ENCODE measurements at regions not wholly inside any gene's neighbourhood (a gene's known extent, or its start where the extent isn't known, plus 50 kb on each side); places are given as distances from the start of the nearest gene placed in this dataset.

- TF ChIP-seq EZH2phosphoT487 (IDR thresholded peaks at IDR 0.05; ENCODE audit: borderline replicate concordance, low read length) (no peak), CTCF (conservative IDR thresholded peaks at IDR 0.05; ENCODE audit: low read depth, low read length) (no peak), EZH2 (IDR thresholded peaks at IDR 0.05; ENCODE audit: low read length, unreplicated experiment) (no peak)
- Histone ChIP-seq H3K9me2 (replicated peaks; ENCODE audit: low read length) (no peaks in the 10 kb centered on the region), H3K27me3 (ENCODE audit: low read length) (no peaks in the 10 kb centered on the region), H3K9me3 (ENCODE audit: low read length) (no peaks in the 10 kb centered on the region), H3K4me3 (ENCODE audit: low read length) (no peak overlapping the region), H3K36me3 (ENCODE audit: low read depth, low read length) (no peaks in the 10 kb centered on the region), H3K9ac (ENCODE audit: low read length) (no peak overlapping the region), H3K4me1 (ENCODE audit: insufficient read depth, low read length) (no peaks in the 10 kb centered on the region), H4K20me1 (ENCODE audit: low read length) (no peaks in the 10 kb centered on the region), H3K79me2 (ENCODE audit: low read length) (no peaks in the 10 kb centered on the region), H3K4me2 (ENCODE audit: low read length) (no peak overlapping the region), H3F3A (ENCODE audit: low read length, unreplicated experiment) (no peaks in the 10 kb centered on the region), H2AFZ (ENCODE audit: low read length) (no peak overlapping the region), H3K27ac (ENCODE audit: low read length) (no peak overlapping the region)
- ChIA-PET POLR2A (ENCODE audit: unreplicated experiment) (no interaction called here), CTCF (no interaction called here)
- DNase-seq (peak; percentile 26), ATAC-seq (no peak)
- intact Hi-C loops (cut with micrococcal nuclease), result no loop called here
- no TSS peak for BruUV-seq (replicated peaks)
These were observed 1846.1 kb downstream of the TP53TG3F start for GRCh38 chr16:35305476-35305875.

- CTCF ChIA-PET, result no interaction called here
- TF ChIP-seq EZH2phosphoT487 (IDR thresholded peaks at IDR 0.05; ENCODE audit: borderline replicate concordance, low read length), result no peak
- no peak for TF ChIP-seq CTCF (conservative IDR thresholded peaks at IDR 0.05; ENCODE audit: low read depth, low read length)
- TF ChIP-seq EZH2 (IDR thresholded peaks at IDR 0.05; ENCODE audit: low read length, unreplicated experiment), result no peak
- no TSS peak for BruUV-seq (replicated peaks)
- H2AFZ ChIP-seq (ENCODE audit: low read length), result no peak overlapping the region
- no peaks in the 10 kb centered on the region for H4K20me1 ChIP-seq (ENCODE audit: low read length)
- H3K4me3 ChIP-seq (ENCODE audit: low read length), result no peak overlapping the region
- H3K9ac ChIP-seq (ENCODE audit: low read length), result no peak overlapping the region
- no peaks in the 10 kb centered on the region for H3K9me3 ChIP-seq (ENCODE audit: low read length)
- no peak overlapping the region for H3K4me2 ChIP-seq (ENCODE audit: low read length)
- H3K9me2 ChIP-seq (replicated peaks; ENCODE audit: low read length), result no peaks in the 10 kb centered on the region
- intact Hi-C loops (cut with micrococcal nuclease), result no loop called here
- no peaks in the 10 kb centered on the region for H3K4me1 ChIP-seq (ENCODE audit: insufficient read depth, low read length)
- H3K79me2 ChIP-seq (ENCODE audit: low read length), result no peaks in the 10 kb centered on the region
- ATAC-seq (no peak), DNase-seq (peak; percentile 25)
- H3K27ac ChIP-seq (ENCODE audit: low read length), result no peak overlapping the region
- H3F3A ChIP-seq (ENCODE audit: low read length, unreplicated experiment), result no peaks in the 10 kb centered on the region
- no peaks in the 10 kb centered on the region for H3K36me3 ChIP-seq (ENCODE audit: low read depth, low read length)
- no peaks in the 10 kb centered on the region for H3K27me3 ChIP-seq (ENCODE audit: low read length)
- POLR2A ChIA-PET (ENCODE audit: unreplicated experiment), result no interaction called here
These were observed 1847.5 kb downstream of the TP53TG3F start for GRCh38 chr16:35306915-35307314.

GRCh38 chr16:35308674-35309073 lies 1849.3 kb downstream of the TP53TG3F start:
- intact Hi-C loops (cut with micrococcal nuclease), result no loop called here
- H3K4me2 ChIP-seq (ENCODE audit: low read length), result no peak overlapping the region
- H2AFZ ChIP-seq (ENCODE audit: low read length), result no peak overlapping the region
- no TSS peak for BruUV-seq (replicated peaks)
- CTCF ChIA-PET, result no interaction called here
- no peak overlapping the region for H3K27ac ChIP-seq (ENCODE audit: low read length)
- H3K27me3 ChIP-seq (ENCODE audit: low read length), result no peaks in the 10 kb centered on the region
- ATAC-seq, result no peak
- no peaks in the 10 kb centered on the region for H3F3A ChIP-seq (ENCODE audit: low read length, unreplicated experiment)
- POLR2A ChIA-PET (ENCODE audit: unreplicated experiment), result no interaction called here
- no peak for TF ChIP-seq EZH2phosphoT487 (IDR thresholded peaks at IDR 0.05; ENCODE audit: borderline replicate concordance, low read length)
- TF ChIP-seq EZH2 (IDR thresholded peaks at IDR 0.05; ENCODE audit: low read length, unreplicated experiment), result no peak
- no peak for TF ChIP-seq CTCF (conservative IDR thresholded peaks at IDR 0.05; ENCODE audit: low read depth, low read length)
- no peaks in the 10 kb centered on the region for H3K36me3 ChIP-seq (ENCODE audit: low read depth, low read length)
- no peaks in the 10 kb centered on the region for H3K9me2 ChIP-seq (replicated peaks; ENCODE audit: low read length)
- H4K20me1 ChIP-seq (ENCODE audit: low read length), result no peaks in the 10 kb centered on the region
- no peak overlapping the region for H3K4me3 ChIP-seq (ENCODE audit: low read length)
- H3K9ac ChIP-seq (ENCODE audit: low read length), result no peak overlapping the region
- no peaks in the 10 kb centered on the region for H3K4me1 ChIP-seq (ENCODE audit: insufficient read depth, low read length)
- no peak for DNase-seq
- H3K79me2 ChIP-seq (ENCODE audit: low read length), result no peaks in the 10 kb centered on the region
- no peaks in the 10 kb centered on the region for H3K9me3 ChIP-seq (ENCODE audit: low read length)

Measured in PC-3 (cell line).